Caco-2 (cell line): ENCODE measurements at regions not wholly inside any gene's neighbourhood (a gene's known extent, or its start where the extent isn't known, plus 50 kb on each side); places are given as distances from the start of the nearest gene placed in this dataset.

Experiments
- BruUV-seq: library from RNA; stranded (reverse); fragments of 400-500 nt; replicated peaks from 2 replicates; lab custom pipeline; 2021; lab: Mats Ljungman, UMichigan
- CTCF ChIA-PET: fragments of 300-600 bp; sonication (Branson Sonifier 250); formaldehyde crosslinking; loops from one replicate; lab custom pipeline; 2022; ENCODE audit warnings: antibody characterized with exemption; lab: Charles Lee
- POLR2A ChIA-PET: fragments of 300-600 bp; sonication (Branson Sonifier 250); formaldehyde crosslinking; loops from one replicate; lab custom pipeline; 2022; ENCODE audit warnings: antibody characterized with exemption; lab: Charles Lee
- DNase-seq, 2 experiments: peaks; one replicate each; pipeline versions ENCODE4 v3.0.0 to v3.0.0-alpha.2; 2020 to 2022
- H3K27me3 ChIP-seq: replicated peaks from 2 replicates; pipeline ENCODE4 v1.6.0; 2011; ENCODE audit warnings: low read length; ENCODE audit not compliant: control insufficient read depth, insufficient read depth
- H3K36me3 ChIP-seq: 2 replicates; pipeline ENCODE4 v1.5.1; 2011; ENCODE audit warnings: low read length; ENCODE audit not compliant: control insufficient read depth, insufficient read depth
- H3K4me1 ChIP-seq: fragments of 250-450 bp; sonication (Bioruptor Pico); 2 replicates; pipeline ENCODE4 v1.5.1; 2020; ENCODE audit warnings: mild to moderate bottlenecking
- H3K4me3 ChIP-seq: 2 replicates; pipeline ENCODE4 v1.5.1; 2011; ENCODE audit warnings: low read depth, mild to moderate bottlenecking, control low read depth, low read length
- H3K9me3 ChIP-seq: fragments of 250-450 bp; sonication (Bioruptor Pico); 2 replicates; pipeline ENCODE4 v1.5.1; 2020; ENCODE audit warnings: mild to moderate bottlenecking, moderate library complexity
- H3K27ac Mint-ChIP-seq: one replicate; pipeline ENCODE4 v1.8.0; 2022; ENCODE audit warnings: mixed read lengths; ENCODE audit not compliant: unreplicated experiment
- H3K27me3 Mint-ChIP-seq: one replicate; pipeline ENCODE4 v1.8.0; 2022; ENCODE audit warnings: mixed read lengths; ENCODE audit not compliant: insufficient read depth, unreplicated experiment
- H3K36me3 Mint-ChIP-seq: one replicate; pipeline ENCODE4 v1.8.0; 2022; ENCODE audit warnings: mild to moderate bottlenecking, mixed read lengths; ENCODE audit not compliant: insufficient read depth, unreplicated experiment
- H3K4me1 Mint-ChIP-seq: one replicate; pipeline ENCODE4 v1.8.0; 2022; ENCODE audit warnings: low read depth, mixed read lengths; ENCODE audit not compliant: unreplicated experiment
- H3K4me3 Mint-ChIP-seq: one replicate; pipeline ENCODE4 v1.8.0; 2022; ENCODE audit warnings: mild to moderate bottlenecking, moderate library complexity, mixed read lengths; ENCODE audit not compliant: unreplicated experiment
- H3K9me3 Mint-ChIP-seq: one replicate; pipeline ENCODE4 v1.8.0; 2022; ENCODE audit warnings: mixed read lengths; ENCODE audit not compliant: unreplicated experiment
- intact Hi-C: fragments of 100-400 bp; cut with micrococcal nuclease; formaldehyde crosslinking; loops from one replicate; pipeline ENCODE4 v1.10.0; 2022; ENCODE audit not compliant: unreplicated experiment
- TF ChIP-seq, protein P1 (sequence below), 2 experiments: fragments of 200-600 bp in 1 of 2; IDR thresholded peaks; 1 replicate in 1 of 2; 2 replicates in 1 of 2; pipeline versions ENCODE4 v1.5.1 to v1.8.0; 2011 to 2022; ENCODE audit warnings: antibody characterized with exemption in 1 of 2, control low read depth in 1 of 2, inconsistent platforms in 1 of 2, low read depth in 1 of 2, low read length in 1 of 2, mild to moderate bottlenecking in 1 of 2, moderate library complexity in 1 of 2; ENCODE audit not compliant: insufficient read depth in 1 of 2, severe bottlenecking in 1 of 2, unreplicated experiment in 1 of 2

DNA sequence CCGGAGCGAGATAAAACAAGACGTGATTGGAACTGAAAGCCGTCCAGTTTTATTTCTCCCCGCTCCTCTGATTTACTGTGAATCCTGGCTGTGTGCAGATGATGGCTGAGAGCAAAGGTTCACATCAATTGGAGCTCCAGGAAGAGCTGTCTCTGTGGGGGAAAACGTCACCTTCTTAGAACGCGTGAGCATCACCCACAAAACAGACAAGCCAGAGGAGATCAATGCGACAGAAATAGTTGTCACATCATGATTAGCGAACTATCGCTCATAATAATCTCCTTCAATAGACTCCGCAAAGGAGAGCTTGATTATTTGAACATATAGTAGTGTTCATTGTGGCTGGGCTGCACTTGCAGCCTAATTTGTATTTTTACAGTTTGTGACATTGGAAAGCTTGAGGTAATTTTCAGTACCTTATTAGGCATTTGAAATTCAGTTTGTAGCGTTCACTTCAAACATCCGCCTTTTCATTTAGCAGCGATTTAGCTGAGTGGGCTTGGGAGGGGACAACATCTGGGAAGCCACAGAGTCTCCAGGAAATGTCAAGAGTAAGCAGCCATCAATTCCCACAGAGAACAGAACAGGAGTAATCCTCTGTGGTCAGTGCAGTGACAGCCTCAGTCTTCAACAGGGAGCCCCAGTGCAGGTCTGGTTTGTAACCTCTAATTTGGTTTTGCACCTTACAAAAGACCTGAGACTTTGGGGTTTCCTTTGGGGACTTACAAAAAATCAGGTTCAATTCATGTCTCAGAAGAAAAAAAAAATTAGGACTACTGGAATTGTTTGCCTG, 276.8 kb upstream of the PFKP start:
- H3K27me3 Mint-ChIP-seq: peaks cover 21% of the 10 kb centered on the region
- peaks cover 2% of the 10 kb centered on the region; the same call in 1 of the 2 replicates for H3K9me3 ChIP-seq
- no peaks in the 10 kb centered on the region; the same call in 1 of the 2 replicates for H3K27me3 ChIP-seq
- no peaks in the 10 kb centered on the region for H3K4me1 Mint-ChIP-seq
- H3K4me3 Mint-ChIP-seq: no peak overlapping the region
- TF ChIP-seq, protein P1, sequence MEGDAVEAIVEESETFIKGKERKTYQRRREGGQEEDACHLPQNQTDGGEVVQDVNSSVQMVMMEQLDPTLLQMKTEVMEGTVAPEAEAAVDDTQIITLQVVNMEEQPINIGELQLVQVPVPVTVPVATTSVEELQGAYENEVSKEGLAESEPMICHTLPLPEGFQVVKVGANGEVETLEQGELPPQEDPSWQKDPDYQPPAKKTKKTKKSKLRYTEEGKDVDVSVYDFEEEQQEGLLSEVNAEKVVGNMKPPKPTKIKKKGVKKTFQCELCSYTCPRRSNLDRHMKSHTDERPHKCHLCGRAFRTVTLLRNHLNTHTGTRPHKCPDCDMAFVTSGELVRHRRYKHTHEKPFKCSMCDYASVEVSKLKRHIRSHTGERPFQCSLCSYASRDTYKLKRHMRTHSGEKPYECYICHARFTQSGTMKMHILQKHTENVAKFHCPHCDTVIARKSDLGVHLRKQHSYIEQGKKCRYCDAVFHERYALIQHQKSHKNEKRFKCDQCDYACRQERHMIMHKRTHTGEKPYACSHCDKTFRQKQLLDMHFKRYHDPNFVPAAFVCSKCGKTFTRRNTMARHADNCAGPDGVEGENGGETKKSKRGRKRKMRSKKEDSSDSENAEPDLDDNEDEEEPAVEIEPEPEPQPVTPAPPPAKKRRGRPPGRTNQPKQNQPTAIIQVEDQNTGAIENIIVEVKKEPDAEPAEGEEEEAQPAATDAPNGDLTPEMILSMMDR (IDR thresholded peaks at IDR 0.05; ENCODE audit: insufficient read depth in 1 of 2, low read depth in 1 of 2, low read length in 1 of 2, severe bottlenecking in 1 of 2, unreplicated experiment in 1 of 2): no peak
- ChIA-PET CTCF (no interaction called here), POLR2A (no interaction called here)
- no peak for DNase-seq
- H3K4me1 ChIP-seq: no peaks in the 10 kb centered on the region
- peaks cover 7% of the 10 kb centered on the region for H3K9me3 Mint-ChIP-seq
- BruUV-seq: no TSS peak
- no peaks in the 10 kb centered on the region for H3K36me3 Mint-ChIP-seq
- no peak overlapping the region for H3K4me3 ChIP-seq
- no peak overlapping the region for H3K27ac Mint-ChIP-seq
- H3K36me3 ChIP-seq: no peaks in the 10 kb centered on the region
- intact Hi-C loops: no loop called here

DNA sequence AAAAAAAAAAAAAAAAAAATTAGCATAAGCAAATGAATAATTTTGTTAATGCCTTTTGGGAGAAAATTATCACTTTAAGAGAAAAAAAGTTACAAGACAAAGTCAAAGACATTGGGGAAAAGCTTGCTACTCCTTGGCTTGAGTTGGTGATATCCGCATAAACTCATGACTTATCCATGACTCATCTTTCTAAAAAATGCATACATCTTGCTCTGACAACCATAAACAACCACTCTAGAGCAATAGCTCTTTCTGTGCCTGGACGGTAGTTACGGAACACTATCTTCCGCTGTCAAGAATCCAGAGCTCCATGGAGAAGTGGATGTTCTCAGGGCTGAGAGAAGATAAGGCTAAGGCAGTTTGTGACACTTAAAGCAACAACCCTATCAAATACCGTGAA, 281.1 kb upstream of the PFKP start:
- Mint-ChIP-seq H3K9me3 (no peaks in the 10 kb centered on the region), H3K27me3 (peaks cover 50% of the 10 kb centered on the region), H3K4me3 (no peak overlapping the region), H3K4me1 (no peaks in the 10 kb centered on the region), H3K36me3 (no peaks in the 10 kb centered on the region), H3K27ac (no peak overlapping the region)
- TF ChIP-seq, protein P1 (IDR thresholded peaks at IDR 0.05; ENCODE audit: insufficient read depth in 1 of 2, low read depth in 1 of 2, low read length in 1 of 2, severe bottlenecking in 1 of 2, unreplicated experiment in 1 of 2): no peak
- H3K36me3 ChIP-seq: no peaks in the 10 kb centered on the region
- H3K4me1 ChIP-seq: no peaks in the 10 kb centered on the region
- H3K4me3 ChIP-seq: no peak overlapping the region
- BruUV-seq: no TSS peak
- DNase-seq: no peak
- POLR2A ChIA-PET: no interaction called here
- peaks cover 4% of the 10 kb centered on the region; the same call in 1 of the 2 replicates for H3K27me3 ChIP-seq
- CTCF ChIA-PET: no interaction called here
- intact Hi-C loops: no loop called here
- no peaks in the 10 kb centered on the region for H3K9me3 ChIP-seq

DNA sequence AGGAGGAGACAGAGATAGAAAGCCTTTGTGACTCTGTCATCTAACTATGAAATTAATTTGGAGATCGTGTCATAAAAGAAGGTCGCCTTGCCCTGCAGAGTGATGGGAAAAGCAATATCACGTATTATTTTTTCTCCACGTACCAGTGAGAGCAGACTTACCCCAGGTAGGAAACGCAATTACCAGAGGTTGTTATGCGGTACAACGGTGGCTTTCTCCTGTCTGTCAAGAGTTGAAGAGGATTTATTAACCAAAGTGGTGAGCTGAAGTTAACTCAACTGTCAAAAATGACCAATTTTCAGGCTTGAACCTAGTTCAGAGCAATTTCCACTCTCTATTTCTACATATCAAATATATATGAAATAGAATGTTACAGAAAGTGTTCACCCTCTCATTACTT, 282.6 kb upstream of the PFKP start:
- Histone ChIP-seq H3K4me3 (no peak overlapping the region), H3K27me3 (peaks cover 6% of the 10 kb centered on the region), H3K36me3 (no peaks in the 10 kb centered on the region), H3K9me3 (no peaks in the 10 kb centered on the region), H3K4me1 (no peaks in the 10 kb centered on the region)
- H3K36me3 Mint-ChIP-seq: no peaks in the 10 kb centered on the region
- no peak overlapping the region for H3K4me3 Mint-ChIP-seq
- H3K27me3 Mint-ChIP-seq: peaks cover 57% of the 10 kb centered on the region
- H3K9me3 Mint-ChIP-seq: no peaks in the 10 kb centered on the region
- ChIA-PET POLR2A (no interaction called here), CTCF (no interaction called here)
- no peak for DNase-seq
- no TSS peak for BruUV-seq
- no peaks in the 10 kb centered on the region for H3K4me1 Mint-ChIP-seq
- H3K27ac Mint-ChIP-seq: no peak overlapping the region
- TF ChIP-seq, protein P1 (IDR thresholded peaks at IDR 0.05; ENCODE audit: insufficient read depth in 1 of 2, low read depth in 1 of 2, low read length in 1 of 2, severe bottlenecking in 1 of 2, unreplicated experiment in 1 of 2): no peak
- intact Hi-C loops: no loop called here
